AG09319 (cell line): ENCODE measurements at regions not wholly inside any gene's neighbourhood (a gene's known extent, or its start where the extent isn't known, plus 50 kb on each side); places are given as distances from the start of the nearest gene placed in this dataset.

Experiments used
- DNase-seq: peaks from one replicate; pipeline ENCODE4 v3.0.0-alpha.2; 2010; ENCODE audit warnings: low read depth; ENCODE audit errors: extremely low read depth
- TF ChIP-seq, protein P1 (sequence below): IDR thresholded peaks from 2 replicates; pipeline ENCODE4 v1.5.1; 2011; ENCODE audit warnings: low read depth, mild to moderate bottlenecking, inconsistent platforms, low read length, moderate library complexity

DNA sequence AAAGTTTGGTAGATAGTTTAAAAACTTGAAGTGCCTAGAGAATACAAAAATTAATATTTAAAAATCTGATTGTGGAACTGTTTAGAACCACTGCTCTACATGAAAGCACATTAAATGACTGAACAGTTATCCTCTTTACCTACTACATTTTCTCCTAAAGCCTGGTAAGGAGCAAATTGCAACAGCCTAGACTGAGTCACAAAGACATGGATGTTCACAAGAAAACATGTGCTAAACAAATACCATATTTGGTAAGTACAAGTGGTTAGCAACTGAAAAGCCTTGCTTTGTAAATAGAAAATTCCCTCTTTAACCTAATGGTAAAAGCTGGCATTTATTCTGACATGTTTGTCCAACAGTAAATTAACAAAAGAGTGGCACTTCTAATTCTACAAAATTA lies 203.1 kb downstream of the FBXO8 start:
- TF ChIP-seq, protein P1, sequence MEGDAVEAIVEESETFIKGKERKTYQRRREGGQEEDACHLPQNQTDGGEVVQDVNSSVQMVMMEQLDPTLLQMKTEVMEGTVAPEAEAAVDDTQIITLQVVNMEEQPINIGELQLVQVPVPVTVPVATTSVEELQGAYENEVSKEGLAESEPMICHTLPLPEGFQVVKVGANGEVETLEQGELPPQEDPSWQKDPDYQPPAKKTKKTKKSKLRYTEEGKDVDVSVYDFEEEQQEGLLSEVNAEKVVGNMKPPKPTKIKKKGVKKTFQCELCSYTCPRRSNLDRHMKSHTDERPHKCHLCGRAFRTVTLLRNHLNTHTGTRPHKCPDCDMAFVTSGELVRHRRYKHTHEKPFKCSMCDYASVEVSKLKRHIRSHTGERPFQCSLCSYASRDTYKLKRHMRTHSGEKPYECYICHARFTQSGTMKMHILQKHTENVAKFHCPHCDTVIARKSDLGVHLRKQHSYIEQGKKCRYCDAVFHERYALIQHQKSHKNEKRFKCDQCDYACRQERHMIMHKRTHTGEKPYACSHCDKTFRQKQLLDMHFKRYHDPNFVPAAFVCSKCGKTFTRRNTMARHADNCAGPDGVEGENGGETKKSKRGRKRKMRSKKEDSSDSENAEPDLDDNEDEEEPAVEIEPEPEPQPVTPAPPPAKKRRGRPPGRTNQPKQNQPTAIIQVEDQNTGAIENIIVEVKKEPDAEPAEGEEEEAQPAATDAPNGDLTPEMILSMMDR = no peak
- DNase-seq = no peak

- no peak for DNase-seq
- TF ChIP-seq, protein P1 = no peak
Measured at GRCh38 chr4:174071595-174071994, 211.9 kb downstream of the FBXO8 start.

DNA sequence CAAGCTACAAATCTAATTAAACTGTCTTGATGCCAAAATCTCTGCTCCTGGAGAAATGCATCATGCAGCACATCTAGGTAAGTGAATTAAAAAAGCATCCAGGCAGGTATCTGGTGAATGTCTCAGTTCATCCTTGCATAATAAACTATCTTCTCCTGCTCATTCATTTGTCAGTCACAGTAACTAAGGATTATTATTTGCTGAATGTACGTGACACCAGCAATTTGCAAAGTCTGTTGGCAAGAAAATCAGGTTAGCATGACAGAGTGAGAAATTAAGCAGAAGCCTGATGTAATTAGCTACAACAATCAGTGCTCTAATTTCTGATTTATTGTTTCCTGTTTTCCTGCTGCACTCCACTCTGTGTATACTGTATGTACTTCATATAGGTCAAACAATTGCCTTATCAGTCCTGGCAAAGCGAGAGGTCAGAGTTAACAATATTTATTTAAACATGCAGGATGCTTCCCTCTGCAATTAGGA lies 213.6 kb downstream of the FBXO8 start:
- DNase-seq = no peak
- TF ChIP-seq, protein P1 = no peak

GRCh38 chr4:174066611-174067205 lies 216.8 kb downstream of the FBXO8 start:
- TF ChIP-seq, protein P1 = no peak
- DNase-seq = no peak

- no peak for DNase-seq
- TF ChIP-seq, protein P1 = no peak
Measured at GRCh38 chr4:174062831-174063230, 220.6 kb downstream of the FBXO8 start.

DNA sequence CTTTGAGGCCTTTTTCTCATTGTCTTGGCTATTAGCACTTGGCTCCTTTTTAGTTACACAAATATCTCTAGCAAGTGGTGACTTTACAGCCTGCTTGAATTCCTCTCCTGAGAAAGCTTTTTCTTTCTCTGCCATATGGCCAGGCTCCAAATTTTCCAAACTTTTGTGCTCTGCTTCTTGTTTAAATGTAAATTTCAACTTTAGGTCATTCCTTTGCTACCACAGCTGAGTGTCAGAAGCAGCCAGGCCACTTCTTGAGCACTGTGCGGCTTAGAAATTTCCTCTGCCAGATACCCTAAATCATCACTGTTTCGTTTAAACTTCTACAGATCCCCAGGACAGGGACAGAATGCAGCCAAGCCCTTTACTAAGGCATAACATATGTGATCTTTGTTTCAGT lies 222.4 kb downstream of the FBXO8 start:
- DNase-seq = no peak
- TF ChIP-seq, protein P1 = no peak

- no peak for DNase-seq
- TF ChIP-seq, protein P1 = no peak
Measured at GRCh38 chr4:174058846-174059245, 224.6 kb downstream of the FBXO8 start.
